A549 (cell line): ENCODE measurements at regions not wholly inside any gene's neighbourhood (a gene's known extent, or its start where the extent isn't known, plus 50 kb on each side); places are given as distances from the start of the nearest gene placed in this dataset.

ENCODE experiments used
- CEBPB ChIP-seq, 2 experiments: fragments of >200 bp in 1 of 2; sonication (Bioruptor Twin) in 1 of 2; formaldehyde crosslinking in 1 of 2; IDR thresholded peaks; 2 replicates each; pipeline ENCODE4 v1.6.1; 2012 to 2016
- CTCF ChIP-seq: fragments of >200 bp; sonication (Bioruptor Twin); formaldehyde crosslinking; IDR thresholded peaks from 3 replicates; pipeline ENCODE4 v1.5.1; 2016
- EHMT2 ChIP-seq: fragments of 200-600 bp; sonication (generic); IDR thresholded peaks from 2 replicates; pipeline ENCODE4 v1.6.1; 2016; ENCODE audit warnings: antibody characterized with exemption, low read depth, mild to moderate bottlenecking, moderate library complexity
- EP300 ChIP-seq, 2 experiments: fragments of >200 bp; sonication (Bioruptor Twin); formaldehyde crosslinking; IDR thresholded peaks; 2 replicates in 1 of 2; 3 replicates in 1 of 2; pipeline ENCODE4 v1.6.1; 2016 to 2017
- FOSL2 ChIP-seq, 2 experiments: fragments of 450-650 bp in 1 of 2; fragments of >200 bp in 1 of 2; sonication (Bioruptor Twin) in 1 of 2; formaldehyde crosslinking; IDR thresholded peaks; 2 replicates each; pipeline versions ENCODE4 v1.5.0 to v1.6.1; 2016 to 2020; ENCODE audit warnings: mild to moderate bottlenecking in 1 of 2, moderate library complexity in 1 of 2
- GATA3 ChIP-seq: IDR thresholded peaks from 2 replicates; pipeline ENCODE4 v1.6.1; 2012; ENCODE audit warnings: borderline replicate concordance
- HOXA7 ChIP-seq: fragments of 250-450 bp; sonication (Bioruptor Pico); IDR thresholded peaks from 2 replicates; pipeline ENCODE4 v1.5.0; 2020; ENCODE audit warnings: mild to moderate bottlenecking, moderate library complexity
- MAX ChIP-seq: IDR thresholded peaks from 2 replicates; pipeline ENCODE4 v1.6.1; 2012
- POLR2A ChIP-seq: IDR thresholded peaks from 2 replicates; pipeline ENCODE4 v1.6.1; 2012; ENCODE audit warnings: mild to moderate bottlenecking, low read length
- RCOR1 ChIP-seq: fragments of 150-350 bp; IDR thresholded peaks from 2 replicates; pipeline ENCODE4 v1.6.1; 2014; ENCODE audit warnings: antibody characterized with exemption, low read length, low read depth
- SMC3 ChIP-seq: fragments of >200 bp; sonication (Bioruptor Twin); formaldehyde crosslinking; IDR thresholded peaks from 3 replicates; pipeline ENCODE4 v1.6.1; 2018; ENCODE audit warnings: inconsistent platforms
- USF2 ChIP-seq: fragments of 450-650 bp; IDR thresholded peaks from 2 replicates; pipeline ENCODE4 v1.6.1; 2014; ENCODE audit warnings: antibody characterized with exemption
- ZC3H11A ChIP-seq: fragments of 450-650 bp; IDR thresholded peaks from 2 replicates; pipeline ENCODE4 v1.6.1; 2014; ENCODE audit warnings: antibody characterized with exemption, mild to moderate bottlenecking
- ZNF302 ChIP-seq: fragments of 250-450 bp; sonication (Bioruptor Pico); IDR thresholded peaks from 2 replicates; pipeline ENCODE4 v1.9.0; 2021; ENCODE audit warnings: inconsistent platforms, mild to moderate bottlenecking, moderate library complexity

- TF ChIP-seq CTCF (no peak), MAX (no peak), USF2 (no peak), ZC3H11A (no peak), POLR2A (no peak), ZNF302 (no peak), CEBPB (IDR thresholded peaks at IDR 0.05) (no peak), FOSL2 (IDR thresholded peaks at IDR 0.05) (no peak), FOSL2 (CRISPR knock-in tag; IDR thresholded peaks at IDR 0.05) (no peak), GATA3 (no peak), EP300 (IDR thresholded peaks at IDR 0.05) (no peak), RCOR1 (no peak), SMC3 (no peak), EHMT2 (no peak), HOXA7 (CRISPR knock-in tag) (no peak)
These were observed 858.1 kb downstream of the MAFB start for GRCh38 chr20:39830903-39831302.
